PC-9 (cell line): ENCODE measurements at regions not wholly inside any gene's neighbourhood (a gene's known extent, or its start where the extent isn't known, plus 50 kb on each side); places are given as distances from the start of the nearest gene placed in this dataset.

Experiments
- EZH2 ChIP-seq: fragments of 200-600 bp; sonication (generic); IDR thresholded peaks from 2 replicates; pipeline ENCODE4 v1.8.0; 2017; ENCODE audit warnings: antibody characterized with exemption, low read depth
- TF ChIP-seq, protein P1 (sequence below): fragments of 200-600 bp; sonication (generic); conservative IDR thresholded peaks from 2 replicates; pipeline ENCODE4 v1.6.1; 2017; ENCODE audit warnings: mixed run types, antibody characterized with exemption, mild to moderate bottlenecking, moderate library complexity

DNA sequence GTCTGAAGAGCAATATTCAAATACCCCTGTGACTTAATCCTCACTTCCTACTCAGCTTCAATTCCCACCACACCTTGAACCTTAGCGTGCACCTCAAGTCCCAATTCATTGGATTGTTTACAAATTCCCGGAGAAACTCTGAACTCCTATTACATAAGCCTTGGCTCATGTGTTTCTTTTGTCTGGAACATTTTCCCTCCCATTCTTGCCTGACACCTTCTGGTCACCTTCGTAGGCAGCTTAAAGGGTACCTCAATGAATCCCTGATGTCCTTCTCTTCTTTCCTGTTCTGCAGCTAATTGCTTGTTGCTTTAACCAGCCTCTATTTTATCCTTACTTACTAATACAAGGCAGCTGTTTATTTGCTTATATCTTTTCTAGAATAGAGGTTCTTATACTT is 85.0 kb upstream of the SEL1L start:
- TF ChIP-seq, protein P1, sequence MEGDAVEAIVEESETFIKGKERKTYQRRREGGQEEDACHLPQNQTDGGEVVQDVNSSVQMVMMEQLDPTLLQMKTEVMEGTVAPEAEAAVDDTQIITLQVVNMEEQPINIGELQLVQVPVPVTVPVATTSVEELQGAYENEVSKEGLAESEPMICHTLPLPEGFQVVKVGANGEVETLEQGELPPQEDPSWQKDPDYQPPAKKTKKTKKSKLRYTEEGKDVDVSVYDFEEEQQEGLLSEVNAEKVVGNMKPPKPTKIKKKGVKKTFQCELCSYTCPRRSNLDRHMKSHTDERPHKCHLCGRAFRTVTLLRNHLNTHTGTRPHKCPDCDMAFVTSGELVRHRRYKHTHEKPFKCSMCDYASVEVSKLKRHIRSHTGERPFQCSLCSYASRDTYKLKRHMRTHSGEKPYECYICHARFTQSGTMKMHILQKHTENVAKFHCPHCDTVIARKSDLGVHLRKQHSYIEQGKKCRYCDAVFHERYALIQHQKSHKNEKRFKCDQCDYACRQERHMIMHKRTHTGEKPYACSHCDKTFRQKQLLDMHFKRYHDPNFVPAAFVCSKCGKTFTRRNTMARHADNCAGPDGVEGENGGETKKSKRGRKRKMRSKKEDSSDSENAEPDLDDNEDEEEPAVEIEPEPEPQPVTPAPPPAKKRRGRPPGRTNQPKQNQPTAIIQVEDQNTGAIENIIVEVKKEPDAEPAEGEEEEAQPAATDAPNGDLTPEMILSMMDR, result no peak
- TF ChIP-seq EZH2, result no peak
